Stimulated activated naive CD8-positive, alpha-beta T cell treated with anti-CD3 and anti-CD28 coated beads, Interleukin-15, amount 100 ng/mL, for 72 hours (primary cell): ENCODE measurements at regions not wholly inside any gene's neighbourhood (a gene's known extent, or its start where the extent isn't known, plus 50 kb on each side); places are given as distances from the start of the nearest gene placed in this dataset.

ENCODE experiments used
- ATAC-seq: fragments of 150-1000 bp; cut with Tn5 transposase; 2 replicates; pipeline ENCODE4 v1.10.0; 2021; ENCODE audit warnings: mild to moderate bottlenecking, moderate library complexity
- DNase-seq, 2 donors: peaks; one replicate each; pipeline ENCODE4 v3.0.0; 2021 to 2022
- H3K27ac Mint-ChIP-seq, 2 donors: one replicate each; pipeline ENCODE4 v1.8.0; 2022; ENCODE audit warnings: mild to moderate bottlenecking in 2 of 2, mixed read lengths in 2 of 2, moderate library complexity in 2 of 2
- H3K27me3 Mint-ChIP-seq: one replicate; pipeline ENCODE4 v1.8.0; 2022; ENCODE audit warnings: mixed read lengths
- H3K4me1 Mint-ChIP-seq: one replicate; pipeline ENCODE4 v1.8.0; 2022; ENCODE audit warnings: mild to moderate bottlenecking, mixed read lengths
- H3K4me3 Mint-ChIP-seq, 2 donors: one replicate each; pipeline ENCODE4 v1.8.0; 2022; ENCODE audit warnings: mild to moderate bottlenecking in 2 of 2, mixed read lengths in 2 of 2, moderate library complexity in 1 of 2
- H3K9me3 Mint-ChIP-seq, 2 donors: one replicate each; pipeline ENCODE4 v1.8.0; 2022; ENCODE audit warnings: mixed read lengths in 2 of 2

- ATAC-seq (no peak), DNase-seq (no peak)
- H3K27me3 Mint-ChIP-seq = peaks cover 4% of the 10 kb centered on the region
- no peaks in the 10 kb centered on the region for H3K9me3 Mint-ChIP-seq
- H3K4me3 Mint-ChIP-seq = no peak overlapping the region
- H3K27ac Mint-ChIP-seq = no peak overlapping the region
- no peaks in the 10 kb centered on the region for H3K4me1 Mint-ChIP-seq
These were observed 229.0 kb downstream of the SEC23A start for GRCh38 chr14:38873941-38874612.

- Mint-ChIP-seq H3K9me3 (no peaks in the 10 kb centered on the region), H3K27me3 (peaks cover under 1% of the 10 kb centered on the region), H3K4me3 (no peak overlapping the region), H3K4me1 (no peaks in the 10 kb centered on the region), H3K27ac (no peak overlapping the region)
- DNase-seq = no peak
- no peak for ATAC-seq
These were observed 232.7 kb downstream of the SEC23A start for GRCh38 chr14:38870296-38870836.

DNA sequence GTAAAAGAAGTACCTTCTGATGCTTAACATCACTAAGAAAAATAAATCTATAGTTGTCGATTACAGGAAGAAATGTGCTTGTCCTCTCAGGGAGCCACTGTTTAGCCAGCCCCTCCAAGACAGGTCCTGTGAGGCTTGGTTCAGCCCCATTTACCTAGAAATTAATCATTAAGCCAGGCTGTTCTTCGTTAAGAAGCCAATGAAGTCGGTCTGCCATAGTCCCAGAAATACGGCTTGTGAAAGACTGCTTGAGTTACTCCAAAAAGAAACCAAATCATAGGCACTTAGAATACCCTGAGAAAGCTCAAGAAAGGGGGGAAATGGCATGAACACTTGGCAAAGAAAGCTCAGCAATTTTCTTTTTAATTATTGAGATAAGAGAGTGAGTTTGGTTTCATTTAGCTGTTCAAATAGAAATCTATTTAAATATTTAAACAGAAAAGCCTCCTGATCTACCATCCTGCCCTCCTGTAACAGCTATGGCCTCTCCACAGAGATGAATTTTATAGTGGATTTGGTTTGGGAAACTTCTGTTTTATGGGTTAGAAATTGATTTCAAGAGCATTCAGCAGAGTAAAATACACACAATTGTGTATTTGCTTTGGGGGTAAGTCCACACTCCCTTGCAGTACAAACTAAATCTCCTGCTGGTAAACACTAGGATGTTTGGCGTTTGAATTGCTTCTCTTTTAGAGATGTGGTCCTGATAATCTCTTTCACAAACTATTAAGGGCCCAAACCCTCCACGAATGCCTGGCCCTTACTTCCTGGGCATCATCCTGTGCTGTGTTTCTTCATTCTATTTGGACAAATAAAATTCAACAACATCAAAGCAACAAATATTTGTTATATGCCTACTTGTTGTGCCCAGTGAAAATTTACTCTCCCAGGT lies 234.4 kb downstream of the SEC23A start:
- no peak overlapping the region for H3K27ac Mint-ChIP-seq
- no peak for DNase-seq
- ATAC-seq = no peak
- peaks cover 8% of the 10 kb centered on the region for H3K27me3 Mint-ChIP-seq
- no peaks in the 10 kb centered on the region for H3K4me1 Mint-ChIP-seq
- H3K4me3 Mint-ChIP-seq = no peak overlapping the region
- peaks cover 0 to 7% of the 10 kb centered on the region in 2 donors for H3K9me3 Mint-ChIP-seq

DNA sequence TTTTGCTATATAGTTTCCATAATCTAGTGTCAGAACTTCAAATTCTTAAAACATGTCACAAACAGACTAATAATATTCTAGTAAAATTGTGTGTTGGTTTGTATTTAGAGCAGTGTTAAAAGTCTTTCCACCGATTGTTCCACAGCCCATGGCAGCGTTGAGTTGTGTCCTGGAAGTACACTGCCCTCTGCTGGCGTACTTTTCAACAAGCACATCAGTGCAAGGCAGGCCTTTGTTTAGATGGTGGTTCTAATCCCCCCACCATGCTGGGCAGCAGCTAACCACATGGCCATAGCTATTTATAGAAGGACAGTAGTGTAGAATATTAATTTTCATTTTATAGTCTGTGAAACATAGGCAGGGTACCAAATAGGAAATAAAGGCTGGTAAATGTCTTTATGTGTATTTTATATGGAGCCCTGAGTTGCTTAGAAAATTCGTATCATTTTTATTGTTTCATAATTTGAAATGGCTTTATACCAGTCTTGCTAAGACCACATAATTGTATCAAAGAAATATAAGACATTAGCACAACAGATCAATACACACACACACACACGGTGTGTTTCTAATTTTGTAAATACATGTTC lies 235.4 kb downstream of the SEC23A start:
- peak; percentile 37 to 47 for DNase-seq
- ATAC-seq = peak; percentile 84
- no peaks in the 10 kb centered on the region for H3K4me1 Mint-ChIP-seq
- H3K9me3 Mint-ChIP-seq = peaks cover 0 to 7% of the 10 kb centered on the region in 2 donors
- H3K27me3 Mint-ChIP-seq = peaks cover 8% of the 10 kb centered on the region
- no peak overlapping the region for H3K27ac Mint-ChIP-seq
- no peak overlapping the region for H3K4me3 Mint-ChIP-seq

DNA sequence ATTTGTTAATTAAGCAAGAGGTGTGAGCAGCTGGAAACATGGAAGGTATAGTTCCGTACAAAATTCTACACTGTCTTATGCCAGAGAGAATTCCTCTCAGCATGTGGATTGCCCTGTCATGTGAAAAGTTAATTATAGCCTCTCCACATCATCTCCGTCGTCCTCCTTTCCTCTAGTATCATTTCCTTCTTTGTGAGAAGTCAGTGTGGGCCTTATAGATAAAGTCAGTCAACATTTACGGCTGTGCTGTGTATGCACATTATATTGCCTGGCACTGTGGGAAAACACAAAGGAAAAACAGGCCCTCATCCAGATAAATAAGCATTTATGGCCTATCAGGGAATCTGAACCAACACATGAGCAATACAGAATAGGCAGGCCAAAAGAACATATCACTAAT lies 236.6 kb downstream of the SEC23A start:
- Mint-ChIP-seq H3K4me3 (no peak overlapping the region), H3K27me3 (peaks cover 8% of the 10 kb centered on the region), H3K4me1 (no peaks in the 10 kb centered on the region), H3K9me3 (peaks cover 0 to 7% of the 10 kb centered on the region in 2 donors), H3K27ac (no peak overlapping the region)
- DNase-seq = no peak
- ATAC-seq = no peak

DNA sequence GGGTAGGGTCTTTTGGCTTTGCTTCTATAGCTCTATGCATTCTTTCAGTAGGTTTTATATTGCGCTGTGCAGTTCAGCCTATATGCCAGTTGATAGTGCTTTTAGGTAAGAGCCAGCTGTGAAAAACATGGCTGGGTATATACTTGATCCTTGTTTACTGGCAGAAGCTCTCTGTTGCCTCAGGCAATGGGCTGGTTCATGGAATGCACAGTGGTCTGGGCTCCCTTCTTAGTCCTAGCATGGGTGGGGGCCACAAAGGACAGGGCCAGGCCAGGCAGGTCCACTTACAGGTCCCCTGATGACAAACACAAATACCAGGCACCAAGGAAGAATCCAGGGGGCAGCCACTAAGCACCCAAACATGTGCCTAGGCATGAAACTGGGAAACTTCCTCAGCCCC lies 240.7 kb downstream of the SEC23A start:
- ATAC-seq (no peak), DNase-seq (no peak)
- Mint-ChIP-seq H3K4me1 (no peaks in the 10 kb centered on the region), H3K27ac (no peak overlapping the region), H3K27me3 (peaks cover 8% of the 10 kb centered on the region), H3K4me3 (no peak overlapping the region), H3K9me3 (peaks cover 0 to 7% of the 10 kb centered on the region in 2 donors)

GRCh38 chr14:38860530-38860929 lies 242.5 kb downstream of the SEC23A start:
- no peak for ATAC-seq
- H3K9me3 Mint-ChIP-seq = peaks cover 0 to 7% of the 10 kb centered on the region in 2 donors
- no peak overlapping the region for H3K4me3 Mint-ChIP-seq
- no peaks in the 10 kb centered on the region for H3K4me1 Mint-ChIP-seq
- DNase-seq = no peak
- H3K27ac Mint-ChIP-seq = no peak overlapping the region
- H3K27me3 Mint-ChIP-seq = peaks cover 8% of the 10 kb centered on the region

DNA sequence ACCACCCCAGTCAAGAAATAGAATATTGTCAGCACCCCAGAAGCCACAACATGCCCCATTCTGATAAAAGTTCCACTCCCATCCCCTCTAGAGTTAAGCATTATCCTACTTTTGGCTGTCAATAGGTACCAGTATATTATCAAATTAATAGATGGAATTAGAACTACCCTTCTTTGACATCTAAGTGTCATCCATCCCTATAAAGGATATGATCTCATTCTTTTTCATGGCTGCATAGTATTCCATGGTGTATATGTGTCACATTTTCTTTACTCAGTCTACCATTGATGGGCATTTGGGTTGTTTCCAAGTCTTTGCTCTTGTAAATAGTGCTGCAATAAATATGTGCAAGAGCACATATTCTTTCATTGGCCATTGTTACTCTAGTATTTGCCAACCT lies 246.2 kb downstream of the SEC23A start:
- Mint-ChIP-seq H3K9me3 (no peaks in the 10 kb centered on the region), H3K4me1 (no peaks in the 10 kb centered on the region), H3K27ac (no peak overlapping the region), H3K4me3 (no peak overlapping the region), H3K27me3 (no peaks in the 10 kb centered on the region)
- ATAC-seq (no peak), DNase-seq (no peak)

DNA sequence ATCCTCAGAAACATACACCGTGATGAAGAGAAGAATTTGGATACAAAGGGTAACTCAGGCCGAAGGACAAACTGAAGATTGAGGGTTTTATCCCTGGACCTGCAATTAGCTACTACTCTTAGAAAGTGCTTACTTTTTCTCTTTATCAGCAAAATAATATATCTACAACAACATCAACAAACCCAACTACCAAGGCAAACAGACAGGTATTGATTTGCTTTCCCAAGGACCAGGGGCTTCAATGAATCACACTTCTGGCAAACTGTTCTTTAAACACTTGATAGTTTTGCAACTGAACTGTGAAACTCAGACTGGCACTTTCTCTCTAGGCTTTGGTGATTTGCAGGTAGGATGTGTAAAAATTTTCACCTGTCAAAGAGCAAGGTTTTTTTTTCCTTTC lies 247.5 kb downstream of the SEC23A start:
- Mint-ChIP-seq H3K9me3 (no peaks in the 10 kb centered on the region), H3K4me3 (no peak overlapping the region), H3K4me1 (no peaks in the 10 kb centered on the region), H3K27me3 (no peaks in the 10 kb centered on the region), H3K27ac (no peak overlapping the region)
- ATAC-seq = no peak
- DNase-seq = no peak

- H3K4me3 Mint-ChIP-seq = no peak overlapping the region
- H3K27me3 Mint-ChIP-seq = no peaks in the 10 kb centered on the region
- H3K4me1 Mint-ChIP-seq = no peaks in the 10 kb centered on the region
- H3K9me3 Mint-ChIP-seq = no peaks in the 10 kb centered on the region
- DNase-seq (no peak), ATAC-seq (no peak)
- no peak overlapping the region for H3K27ac Mint-ChIP-seq
These were observed 251.9 kb downstream of the SEC23A start for GRCh38 chr14:38851111-38851510.

GRCh38 chr14:38850664-38851063 lies 252.4 kb downstream of the SEC23A start:
- Mint-ChIP-seq H3K4me3 (no peak overlapping the region), H3K27ac (no peak overlapping the region), H3K9me3 (no peaks in the 10 kb centered on the region), H3K27me3 (no peaks in the 10 kb centered on the region), H3K4me1 (no peaks in the 10 kb centered on the region)
- ATAC-seq (no peak), DNase-seq (no peak)

DNA sequence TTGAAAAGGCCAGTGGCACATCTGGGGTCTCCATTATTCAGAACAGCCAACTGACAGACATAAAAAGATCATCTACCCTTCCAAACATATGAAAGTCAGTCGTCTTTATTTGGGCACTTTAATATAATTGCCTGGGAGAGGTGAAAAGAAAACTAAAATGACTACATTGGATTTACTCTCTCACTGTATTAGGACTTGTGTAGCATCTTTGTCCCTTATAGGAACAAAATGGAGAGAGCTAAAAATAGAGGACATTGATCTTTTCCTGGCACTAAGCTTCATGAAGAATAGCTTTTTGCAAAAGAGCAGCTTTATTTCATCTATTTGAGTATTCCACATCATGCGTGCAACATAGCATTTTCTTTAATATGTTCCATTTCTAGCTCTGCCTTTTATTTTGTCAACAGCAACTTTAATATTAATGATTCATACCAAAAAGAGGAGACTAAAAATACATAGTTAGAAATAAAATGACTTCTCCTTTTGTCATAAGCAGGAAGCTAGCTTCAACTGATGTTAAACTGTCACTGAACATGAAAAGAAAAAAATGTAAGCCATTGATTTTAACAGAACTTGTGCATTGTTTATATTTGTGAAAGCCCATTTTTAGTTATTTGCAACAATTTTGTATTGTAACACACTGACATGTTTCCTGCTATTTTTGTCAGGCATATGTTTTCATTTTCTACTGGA lies 254.6 kb downstream of the SEC23A start:
- Mint-ChIP-seq H3K4me1 (no peaks in the 10 kb centered on the region), H3K27ac (no peak overlapping the region), H3K9me3 (no peaks in the 10 kb centered on the region), H3K27me3 (no peaks in the 10 kb centered on the region), H3K4me3 (no peak overlapping the region)
- no peak for DNase-seq
- no peak for ATAC-seq

- Mint-ChIP-seq H3K9me3 (no peaks in the 10 kb centered on the region), H3K27ac (no peak overlapping the region), H3K4me1 (no peaks in the 10 kb centered on the region), H3K4me3 (no peak overlapping the region), H3K27me3 (no peaks in the 10 kb centered on the region)
- ATAC-seq = no peak
- no peak for DNase-seq
These were observed 255.9 kb downstream of the SEC23A start for GRCh38 chr14:38847161-38847560.

DNA sequence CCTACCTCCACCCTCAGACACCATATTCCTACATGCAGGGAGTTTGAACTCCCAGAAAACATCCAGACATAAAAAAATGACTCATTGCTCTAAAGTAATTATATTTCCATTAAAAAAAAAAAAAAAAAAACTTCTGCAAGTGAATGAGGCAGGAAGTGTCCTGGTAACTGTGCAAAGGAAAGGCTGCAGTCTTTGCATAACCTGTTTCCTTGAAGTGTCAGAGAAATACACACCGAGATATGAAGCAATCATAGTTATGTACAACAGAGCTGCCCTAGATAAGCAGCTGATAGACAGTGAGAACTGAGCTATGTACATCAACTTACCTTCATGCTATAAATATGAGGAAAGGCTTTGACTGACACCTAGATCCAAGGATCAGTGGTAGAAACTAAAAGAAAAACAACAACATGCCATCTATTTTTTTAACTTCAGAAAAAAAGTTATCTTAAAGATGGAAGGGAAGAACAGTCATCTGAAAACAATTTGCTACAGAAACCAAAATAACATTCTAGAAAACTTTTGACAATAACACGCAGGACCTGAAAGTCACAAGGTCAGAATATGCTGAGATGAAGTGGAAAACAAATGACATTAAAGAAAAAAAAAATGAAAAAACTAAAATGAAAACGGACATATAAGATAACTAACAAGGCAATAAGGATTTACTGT lies 263.2 kb downstream of the SEC23A start:
- no peaks in the 10 kb centered on the region for H3K9me3 Mint-ChIP-seq
- peaks cover 6% of the 10 kb centered on the region for H3K27me3 Mint-ChIP-seq
- no peak overlapping the region for H3K4me3 Mint-ChIP-seq
- DNase-seq (no peak), ATAC-seq (no peak)
- no peak overlapping the region for H3K27ac Mint-ChIP-seq
- no peaks in the 10 kb centered on the region for H3K4me1 Mint-ChIP-seq

DNA sequence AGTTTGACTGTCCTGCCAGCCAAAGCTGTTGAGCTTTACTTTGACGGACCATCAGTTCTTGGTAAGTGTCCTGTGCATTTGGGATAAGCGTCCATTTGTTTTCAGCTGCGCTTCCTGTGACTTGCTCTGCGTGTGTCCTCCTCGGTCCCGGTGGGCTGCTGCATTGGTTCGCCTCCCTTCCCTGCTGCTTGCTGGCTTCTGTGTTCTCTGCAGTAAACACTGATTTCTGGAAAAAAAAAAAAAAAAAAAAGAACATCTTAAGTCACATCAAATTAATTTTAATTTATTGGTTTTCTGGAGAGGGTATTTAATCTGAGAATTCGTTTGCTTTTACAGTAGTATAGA lies 264.1 kb downstream of the SEC23A start:
- DNase-seq = no peak
- Mint-ChIP-seq H3K27me3 (peaks cover 6% of the 10 kb centered on the region), H3K27ac (no peak overlapping the region), H3K4me3 (no peak overlapping the region), H3K9me3 (no peaks in the 10 kb centered on the region), H3K4me1 (no peaks in the 10 kb centered on the region)
- ATAC-seq = no peak
